ENCODE measurements at regions not wholly inside any gene's neighbourhood (a gene's known extent, or its start where the extent isn't known, plus 50 kb on each side); places are given as distances from the start of the nearest gene placed in this dataset.

DNA sequence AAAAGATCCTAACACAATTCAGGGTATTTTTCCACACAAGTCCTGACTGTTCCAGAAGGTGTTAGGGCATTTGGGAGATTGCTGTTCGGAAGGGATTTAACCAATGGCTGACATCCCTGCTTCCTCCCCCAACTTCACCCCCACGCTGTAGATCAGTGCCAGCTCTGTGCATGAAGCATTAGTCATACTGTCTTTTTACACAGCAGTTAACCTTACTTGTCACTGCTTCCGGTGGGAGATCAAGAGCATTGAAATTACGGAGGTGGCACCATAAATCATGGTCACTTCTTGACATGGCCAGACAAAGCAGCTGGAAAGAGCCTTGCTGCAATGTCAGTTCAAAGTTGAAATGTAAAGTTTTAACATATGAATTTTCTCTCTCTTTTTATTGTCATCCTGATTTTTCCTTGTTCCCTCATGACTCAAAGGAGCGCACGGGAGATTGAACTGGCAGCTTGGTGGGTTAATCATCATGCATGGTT, 70.2 kb downstream of the HRH4 start:
- peak in 1 of 3 donors; percentile 3 for DNase-seq (ENCODE audit: low read depth in 2 of 3, low spot score in 1 of 3)

DNA sequence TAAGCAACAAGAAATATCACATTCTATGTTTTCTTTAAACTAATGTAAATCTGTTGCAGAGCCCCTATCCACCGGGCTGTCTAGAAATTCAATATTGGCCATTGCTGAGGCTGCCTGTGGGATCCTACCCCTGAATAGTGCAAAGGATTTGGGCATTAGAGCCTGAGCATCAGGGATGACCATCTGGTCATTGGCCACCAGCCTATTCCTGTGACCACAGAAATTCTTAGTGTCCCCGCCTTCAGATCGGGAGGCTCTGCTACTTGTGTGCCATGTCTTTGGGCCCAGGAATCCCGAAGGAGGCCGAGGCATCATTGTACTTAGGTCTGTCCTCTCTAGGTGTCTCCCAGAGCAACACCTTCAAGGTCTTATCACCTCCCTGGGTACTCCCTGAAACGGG, 73.8 kb downstream of the HRH4 start:
- no peak for DNase-seq (ENCODE audit: low read depth in 2 of 3, low spot score in 1 of 3)

GRCh38 chr18:24534737-24535136, 74.3 kb downstream of the HRH4 start:
- DNase-seq (ENCODE audit: low read depth in 2 of 3, low spot score in 1 of 3), result no peak

- DNase-seq (ENCODE audit: low read depth in 2 of 3, low spot score in 1 of 3), result no peak
Observed at GRCh38 chr18:24535527-24536295, 75.3 kb downstream of the HRH4 start.

DNA sequence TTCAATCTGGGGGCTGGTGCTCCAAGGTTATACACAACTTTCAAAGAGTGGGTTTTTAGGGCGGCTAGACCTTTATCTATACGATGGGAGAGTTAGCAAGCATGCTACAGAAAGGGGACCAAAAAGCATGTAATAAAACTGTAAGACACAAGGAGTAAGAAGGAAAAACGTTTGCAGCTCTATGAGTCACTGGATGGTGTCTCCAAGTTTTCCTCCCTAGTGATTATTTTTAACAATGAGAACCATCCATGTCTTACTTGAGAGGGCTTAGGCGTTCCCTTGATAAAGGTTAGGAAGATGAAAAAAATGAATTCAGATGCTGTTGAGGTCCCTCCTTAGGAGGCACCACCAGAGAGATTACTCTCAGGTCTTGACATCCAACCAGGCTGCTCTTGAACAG, 75.9 kb downstream of the HRH4 start:
- no peak for DNase-seq (ENCODE audit: low read depth in 2 of 3, low spot score in 1 of 3)

GRCh38 chr18:24536834-24537233, 76.4 kb downstream of the HRH4 start:
- DNase-seq (ENCODE audit: low read depth in 2 of 3, low spot score in 1 of 3), result no peak

- no peak for DNase-seq (ENCODE audit: low read depth in 2 of 3, low spot score in 1 of 3)
Observed at GRCh38 chr18:24538414-24539264, 78.2 kb downstream of the HRH4 start.

DNA sequence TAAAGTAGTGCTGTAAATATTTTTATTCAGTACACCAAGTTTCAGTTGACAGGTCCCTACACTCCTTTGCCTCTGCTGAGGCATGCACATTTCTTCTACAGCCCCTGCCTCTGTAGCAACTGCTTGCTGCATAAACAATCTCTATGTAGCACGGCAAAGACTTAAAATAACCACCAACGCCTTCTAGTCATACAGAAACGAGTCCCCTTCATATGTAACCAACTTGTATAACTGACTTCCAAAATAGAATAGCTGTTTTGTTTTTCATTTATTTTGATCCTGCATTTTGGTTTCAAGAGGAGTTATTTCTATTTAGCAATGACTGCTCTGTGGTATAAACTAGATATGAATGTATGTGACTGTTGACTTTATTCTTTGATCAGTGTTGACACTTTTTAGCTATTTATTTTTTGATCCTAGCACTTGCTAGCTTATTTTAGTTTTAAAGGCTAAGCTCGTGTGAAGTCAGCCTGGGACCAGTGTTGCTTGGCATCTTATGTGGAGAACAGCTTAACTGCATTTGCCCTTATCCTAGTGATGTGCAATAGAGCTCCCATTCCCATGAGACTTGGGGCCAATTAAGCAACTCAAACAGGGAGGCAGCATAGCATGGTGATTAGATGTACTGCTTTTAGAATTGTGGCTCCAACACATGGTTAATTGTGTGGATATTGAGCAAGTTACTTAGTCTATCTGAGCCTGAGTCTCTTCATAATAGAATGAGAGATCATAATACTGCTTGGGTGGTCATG, 79.6 kb downstream of the HRH4 start:
- DNase-seq (ENCODE audit: low read depth in 2 of 3, low spot score in 1 of 3), result no peak

- DNase-seq (ENCODE audit: low read depth in 2 of 3, low spot score in 1 of 3), result no peak
Observed at GRCh38 chr18:24540896-24541295, 80.5 kb downstream of the HRH4 start.

- DNase-seq (ENCODE audit: low read depth in 2 of 3, low spot score in 1 of 3), result no peak
Observed at GRCh38 chr18:24543086-24543794, 82.8 kb downstream of the HRH4 start.

DNA sequence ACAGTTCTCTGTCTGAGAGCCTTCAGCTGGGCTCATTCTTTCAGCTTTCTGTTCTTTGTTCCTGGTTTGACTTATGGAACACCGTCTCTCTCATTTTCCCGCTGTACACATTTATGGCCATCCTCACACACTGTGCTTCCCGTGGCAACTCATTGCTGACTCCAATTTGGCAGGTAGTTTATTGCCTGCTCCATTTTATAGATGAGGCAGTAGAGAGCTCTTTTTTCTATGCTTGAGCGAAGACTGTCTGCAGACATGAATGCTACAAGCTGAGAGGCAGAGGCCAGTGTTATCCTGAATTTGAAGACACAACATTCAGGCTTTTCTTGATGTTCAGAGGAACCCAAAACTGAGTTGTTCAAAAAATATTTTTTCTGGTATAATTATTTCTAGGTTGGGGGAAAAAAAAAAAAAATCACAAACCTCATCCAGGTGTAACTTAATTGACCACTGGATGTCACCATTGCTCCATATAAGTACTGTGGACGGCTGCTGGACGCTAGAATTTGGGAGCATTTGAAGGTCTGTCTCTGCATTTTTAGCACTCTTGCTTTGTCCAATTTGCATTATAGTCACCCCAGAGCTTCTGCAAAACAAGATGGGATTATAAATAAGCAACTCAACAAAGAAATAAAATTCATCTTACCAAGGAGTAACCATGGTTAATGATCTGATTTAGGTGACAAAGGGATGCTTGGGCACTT, 83.5 kb downstream of the HRH4 start:
- DNase-seq (ENCODE audit: low read depth in 2 of 3, low spot score in 1 of 3), result no peak

DNA sequence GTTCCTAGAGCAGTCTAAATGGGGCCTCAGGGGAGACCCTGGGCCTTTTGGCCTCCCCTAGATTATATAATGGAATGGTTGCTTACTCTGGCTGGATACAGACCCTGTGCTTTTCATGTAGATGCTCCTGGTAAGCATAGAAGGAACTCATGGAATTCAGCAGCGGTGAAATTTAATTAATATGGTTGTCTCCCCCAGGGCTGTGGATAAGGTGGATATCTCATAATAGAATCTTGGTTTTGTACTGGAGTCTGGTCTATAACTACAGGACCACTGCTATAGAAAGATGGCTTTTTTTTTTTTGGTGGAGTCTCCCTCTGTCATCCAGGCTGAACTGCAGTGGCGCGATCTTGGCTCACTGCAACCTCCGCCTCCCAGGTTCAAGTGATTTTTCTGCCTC, 84.5 kb downstream of the HRH4 start:
- DNase-seq (ENCODE audit: low read depth in 2 of 3, low spot score in 1 of 3), result no peak

GRCh38 chr18:24545651-24546050, 85.2 kb downstream of the HRH4 start:
- DNase-seq (ENCODE audit: low read depth in 2 of 3, low spot score in 1 of 3), result no peak

- DNase-seq (ENCODE audit: low read depth in 2 of 3, low spot score in 1 of 3), result no peak
Observed at GRCh38 chr18:24546307-24546706, 85.9 kb downstream of the HRH4 start.

DNA sequence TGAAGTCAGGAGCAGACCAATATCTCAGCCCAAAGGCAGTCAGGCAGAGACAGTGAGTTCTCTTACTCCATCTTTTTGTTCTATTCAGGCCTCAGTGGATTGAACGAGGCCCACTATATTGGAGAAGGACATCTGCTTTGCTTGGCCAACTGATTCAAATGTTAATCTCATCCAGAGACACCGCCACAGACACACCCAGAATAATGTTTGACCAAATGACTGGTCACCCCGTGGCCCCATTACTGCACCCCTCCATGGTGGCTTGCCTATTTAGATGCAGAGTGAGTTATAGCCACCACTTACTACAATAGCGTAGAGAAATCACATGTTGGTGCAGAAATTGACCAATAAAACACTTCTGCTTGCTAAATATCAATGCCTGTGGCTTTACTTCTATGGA, 88.1 kb downstream of the HRH4 start:
- no peak for DNase-seq (ENCODE audit: low read depth in 2 of 3, low spot score in 1 of 3)

DNA sequence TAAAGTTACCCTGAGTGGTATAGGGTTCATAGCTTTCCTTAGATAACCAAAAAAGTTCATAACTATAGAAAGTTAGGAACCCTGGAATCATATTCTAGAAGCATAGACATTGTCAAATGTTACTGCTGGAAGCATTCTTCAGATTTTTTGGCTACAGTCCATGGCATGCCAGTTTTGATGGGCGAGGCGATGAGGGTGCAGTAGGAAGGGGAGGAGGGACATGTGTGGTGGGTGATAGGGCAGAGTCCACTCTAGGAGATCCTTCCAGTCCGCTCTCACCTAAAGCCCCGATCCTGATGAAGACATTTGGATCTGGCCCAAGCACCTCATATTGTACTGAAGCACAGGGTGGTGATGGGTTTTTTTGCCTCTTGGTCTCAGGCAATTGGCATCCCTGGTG, 91.8 kb downstream of the HRH4 start:
- no peak for DNase-seq (ENCODE audit: low read depth in 2 of 3, low spot score in 1 of 3)

- DNase-seq (ENCODE audit: low read depth in 2 of 3, low spot score in 1 of 3), result no peak
Observed at GRCh38 chr18:24553571-24554285, 93.3 kb downstream of the HRH4 start.

DNA sequence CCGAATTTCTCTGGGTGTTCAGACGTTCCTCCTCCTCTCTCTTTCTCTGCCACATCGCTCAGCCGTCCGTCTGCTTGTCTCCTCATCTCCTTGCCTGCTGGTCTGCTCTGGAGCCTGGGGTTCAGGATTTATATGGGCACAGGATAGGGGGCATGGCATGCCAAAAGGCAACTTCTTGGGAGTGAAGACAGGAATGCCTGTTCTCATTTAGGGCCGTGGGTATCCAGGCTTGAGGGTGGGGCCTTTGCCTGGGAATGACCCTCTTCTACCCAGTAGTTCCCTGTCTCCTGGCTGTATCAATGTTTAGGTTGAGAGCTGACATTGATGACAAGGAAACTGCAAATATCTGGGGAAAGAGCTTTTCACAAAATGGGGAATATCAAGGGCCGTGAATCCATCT, 98.0 kb downstream of the HRH4 start:
- no peak for DNase-seq (ENCODE audit: low read depth in 2 of 3, low spot score in 1 of 3)

GRCh38 chr18:24559526-24559925, 99.1 kb downstream of the HRH4 start:
- no peak for DNase-seq (ENCODE audit: low read depth in 2 of 3, low spot score in 1 of 3)

DNA sequence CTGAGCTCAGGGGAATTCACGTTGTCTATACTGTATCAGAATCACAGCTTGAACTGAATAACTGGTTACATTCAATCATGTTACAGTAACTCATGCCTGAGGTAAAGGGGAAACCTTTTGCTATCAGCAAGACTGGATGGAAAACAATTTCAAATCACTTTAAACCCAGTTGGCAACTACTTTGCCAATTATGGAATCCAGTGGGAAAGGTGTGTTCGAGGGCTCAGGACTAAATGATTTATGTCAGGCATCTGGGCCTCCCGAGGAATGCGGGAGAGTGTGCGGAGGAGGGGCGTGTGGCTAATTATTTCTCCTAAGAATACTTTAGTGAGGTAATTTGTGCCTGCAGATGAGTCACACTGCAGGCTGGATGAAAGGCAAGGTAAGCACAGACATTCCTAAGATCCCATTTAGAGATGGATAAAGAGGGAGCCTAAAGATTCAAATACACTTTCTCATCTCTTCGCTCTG, 100.1 kb downstream of the HRH4 start:
- no peak for DNase-seq (ENCODE audit: low read depth in 2 of 3, low spot score in 1 of 3)
